Gastroesophageal sphincter (tissue), 3 donors: ENCODE measurements at regions not wholly inside any gene's neighbourhood (a gene's known extent, or its start where the extent isn't known, plus 50 kb on each side); places are given as distances from the start of the nearest gene placed in this dataset.

Experiments
- CTCF ChIP-seq, 4 experiments: fragments of 200-600 bp in 2 of 4; fragments of 450-650 bp in 2 of 4; sonication (generic) in 1 of 4; IDR thresholded peaks; one replicate each; pipeline ENCODE4 v1.5.1; 2017 to 2019; ENCODE audit warnings: antibody characterized with exemption in 4 of 4, mild to moderate bottlenecking in 2 of 4, moderate library complexity in 2 of 4
- EP300 ChIP-seq: sonication (generic); formaldehyde crosslinking; IDR thresholded peaks from one replicate; pipeline ENCODE4 v1.6.1; 2017; ENCODE audit warnings: antibody characterized with exemption, mild to moderate bottlenecking
- POLR2A ChIP-seq, 2 donors: fragments of 450-650 bp; IDR thresholded peaks; one replicate each; pipeline ENCODE4 v1.6.1; 2017; ENCODE audit warnings: antibody characterized with exemption in 2 of 2, mild to moderate bottlenecking in 2 of 2, moderate library complexity in 1 of 2
- POLR2AphosphoS5 ChIP-seq: sonication (generic); formaldehyde crosslinking; IDR thresholded peaks from one replicate; pipeline ENCODE4 v1.6.1; 2017; ENCODE audit warnings: antibody characterized with exemption

- TF ChIP-seq POLR2A (IDR thresholded peaks at IDR 0.05) (no peak), CTCF (IDR thresholded peaks at IDR 0.05) (no peak), POLR2AphosphoS5 (no peak), EP300 (no peak)
Observed at GRCh38 chr14:85425507-85425906, 104.4 kb upstream of the FLRT2 start.
